Natural killer cell (primary cell): ENCODE measurements at regions not wholly inside any gene's neighbourhood (a gene's known extent, or its start where the extent isn't known, plus 50 kb on each side); places are given as distances from the start of the nearest gene placed in this dataset.
"Not testable (repeated sequence)": the region's sequence is repeated elsewhere in the genome, so short reads cannot be mapped to it uniquely, and the experiment has no call there.

Source experiments
- ATAC-seq, 3 donors: fragments of 150-1000 bp in 2 of 3; fragments of 200-7000 bp in 1 of 3; cut with Tn5 transposase; 1 replicate in 1 of 3; 2 replicates in 2 of 3; pipeline ENCODE4 v1.10.0; 2021; ENCODE audit warnings: mild to moderate bottlenecking in 2 of 3, moderate library complexity in 2 of 3
- DNase-seq, 2 donors: peaks; one replicate each; pipeline versions ENCODE4 v3.0.0 to v3.0.0-alpha.2; 2013 to 2021; ENCODE audit warnings: mixed read lengths in 1 of 2
- H3K27ac ChIP-seq: one replicate; pipeline ENCODE4 v1.5.1; 2013; ENCODE audit warnings: mild to moderate bottlenecking, low read length
- H3K27me3 ChIP-seq: one replicate; pipeline ENCODE4 v1.6.1; 2013; ENCODE audit warnings: low read length; ENCODE audit not compliant: control insufficient read depth, insufficient read depth
- H3K36me3 ChIP-seq: one replicate; pipeline ENCODE4 v1.6.1; 2013; ENCODE audit warnings: low read length; ENCODE audit not compliant: control insufficient read depth, insufficient read depth
- H3K4me1 ChIP-seq: one replicate; pipeline ENCODE4 v1.6.1; 2013; ENCODE audit warnings: low read length; ENCODE audit not compliant: control insufficient read depth, insufficient read depth
- H3K4me3 ChIP-seq: one replicate; pipeline ENCODE4 v1.5.1; 2013; ENCODE audit warnings: low read length
- H3K9me3 ChIP-seq: one replicate; pipeline ENCODE4 v1.6.1; 2013; ENCODE audit warnings: low read length; ENCODE audit not compliant: control insufficient read depth, insufficient read depth
- H3K27ac Mint-ChIP-seq, 2 donors: one replicate each; pipeline ENCODE4 v1.8.0; 2022; ENCODE audit warnings: mild to moderate bottlenecking in 2 of 2, mixed read lengths in 2 of 2, moderate library complexity in 1 of 2
- H3K27me3 Mint-ChIP-seq, 2 donors: one replicate each; pipeline ENCODE4 v1.8.0; 2022; ENCODE audit warnings: low read depth in 2 of 2, mixed read lengths in 2 of 2
- H3K36me3 Mint-ChIP-seq: one replicate; pipeline ENCODE4 v1.8.0; 2022; ENCODE audit warnings: mixed read lengths
- H3K4me1 Mint-ChIP-seq, 2 donors: one replicate each; pipeline ENCODE4 v1.8.0; 2022; ENCODE audit warnings: mixed read lengths in 2 of 2
- H3K4me3 Mint-ChIP-seq: one replicate; pipeline ENCODE4 v1.8.0; 2022; ENCODE audit warnings: mild to moderate bottlenecking, moderate library complexity, mixed read lengths
- H3K9me3 Mint-ChIP-seq, 2 donors: one replicate each; pipeline ENCODE4 v1.8.0; 2022; ENCODE audit warnings: mixed read lengths in 2 of 2
- WGBS: methylation state at CpG from one replicate; pipeline ENCODE4 v1.1.7; 2013; ENCODE audit warnings: missing lambda C conversion rate; ENCODE audit not compliant: insufficient coverage; 5-methylcytosine and 5-hydroxymethylcytosine counted together
- intact Hi-C: fragments of 100-400 bp; cut with micrococcal nuclease; formaldehyde crosslinking; loops from one replicate; pipeline ENCODE4 v1.14.2; 2022
- TF ChIP-seq, protein P1 (sequence below): fragments of 200-600 bp; IDR thresholded peaks from one replicate; pipeline ENCODE4 v1.8.0; 2022; ENCODE audit warnings: antibody characterized with exemption

DNA sequence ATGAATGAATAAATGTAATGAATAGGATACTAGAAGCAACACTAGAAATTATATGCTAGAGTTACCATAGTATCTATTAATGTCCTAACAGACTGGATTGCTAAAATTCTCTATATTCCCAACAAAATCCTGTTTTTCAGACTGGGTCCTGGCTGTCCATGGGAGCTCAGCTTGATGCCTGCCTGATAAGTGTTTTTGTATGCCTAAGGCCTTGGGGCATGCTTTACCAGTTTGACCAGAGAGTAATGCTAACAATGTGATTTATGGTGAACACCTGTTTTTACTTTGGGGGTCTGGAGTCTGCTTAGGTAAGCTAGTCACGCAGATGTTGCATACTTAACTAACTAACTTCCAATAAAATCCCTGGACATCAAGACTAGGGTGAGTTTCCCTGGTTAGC is 318.8 kb upstream of the DEPDC1 start:
- no peaks in the 10 kb centered on the region for H3K4me1 ChIP-seq
- no peaks in the 10 kb centered on the region for H3K36me3 ChIP-seq
- Mint-ChIP-seq H3K9me3 (peaks cover 10 to 13% of the 10 kb centered on the region in 2 donors), H3K4me3 (no peak overlapping the region), H3K27ac (no peak overlapping the region), H3K27me3 (no peaks in the 10 kb centered on the region), H3K4me1 (no peaks in the 10 kb centered on the region), H3K36me3 (no peaks in the 10 kb centered on the region)
- H3K4me3 ChIP-seq, result no peak overlapping the region
- no peak for ATAC-seq
- WGBS, result 100% methylated on average over 1 of the region's 1 CpG
- no peaks in the 10 kb centered on the region for H3K27me3 ChIP-seq
- no peak for DNase-seq
- H3K9me3 ChIP-seq, result peaks cover 3% of the 10 kb centered on the region
- H3K27ac ChIP-seq, result no peak overlapping the region
- intact Hi-C loops, result no loop called here
- TF ChIP-seq, protein P1, sequence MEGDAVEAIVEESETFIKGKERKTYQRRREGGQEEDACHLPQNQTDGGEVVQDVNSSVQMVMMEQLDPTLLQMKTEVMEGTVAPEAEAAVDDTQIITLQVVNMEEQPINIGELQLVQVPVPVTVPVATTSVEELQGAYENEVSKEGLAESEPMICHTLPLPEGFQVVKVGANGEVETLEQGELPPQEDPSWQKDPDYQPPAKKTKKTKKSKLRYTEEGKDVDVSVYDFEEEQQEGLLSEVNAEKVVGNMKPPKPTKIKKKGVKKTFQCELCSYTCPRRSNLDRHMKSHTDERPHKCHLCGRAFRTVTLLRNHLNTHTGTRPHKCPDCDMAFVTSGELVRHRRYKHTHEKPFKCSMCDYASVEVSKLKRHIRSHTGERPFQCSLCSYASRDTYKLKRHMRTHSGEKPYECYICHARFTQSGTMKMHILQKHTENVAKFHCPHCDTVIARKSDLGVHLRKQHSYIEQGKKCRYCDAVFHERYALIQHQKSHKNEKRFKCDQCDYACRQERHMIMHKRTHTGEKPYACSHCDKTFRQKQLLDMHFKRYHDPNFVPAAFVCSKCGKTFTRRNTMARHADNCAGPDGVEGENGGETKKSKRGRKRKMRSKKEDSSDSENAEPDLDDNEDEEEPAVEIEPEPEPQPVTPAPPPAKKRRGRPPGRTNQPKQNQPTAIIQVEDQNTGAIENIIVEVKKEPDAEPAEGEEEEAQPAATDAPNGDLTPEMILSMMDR, result no peak

GRCh38 chr1:68817505-68818210 is 320.8 kb upstream of the DEPDC1 start:
- ATAC-seq, DNase-seq, intact Hi-C loops, H3K36me3 ChIP-seq, H3K4me3 Mint-ChIP-seq, H3K27ac ChIP-seq, H3K4me3 ChIP-seq, H3K4me1 Mint-ChIP-seq, H3K27me3 ChIP-seq, H3K9me3 ChIP-seq, H3K27me3 Mint-ChIP-seq, H3K36me3 Mint-ChIP-seq, H3K4me1 ChIP-seq, H3K27ac Mint-ChIP-seq: not testable (repeated sequence)
- WGBS, result 96% methylated on average over 49 of the region's 49 CpGs
- H3K9me3 Mint-ChIP-seq, result peaks cover 10 to 11% of the 10 kb centered on the region in 2 donors

DNA sequence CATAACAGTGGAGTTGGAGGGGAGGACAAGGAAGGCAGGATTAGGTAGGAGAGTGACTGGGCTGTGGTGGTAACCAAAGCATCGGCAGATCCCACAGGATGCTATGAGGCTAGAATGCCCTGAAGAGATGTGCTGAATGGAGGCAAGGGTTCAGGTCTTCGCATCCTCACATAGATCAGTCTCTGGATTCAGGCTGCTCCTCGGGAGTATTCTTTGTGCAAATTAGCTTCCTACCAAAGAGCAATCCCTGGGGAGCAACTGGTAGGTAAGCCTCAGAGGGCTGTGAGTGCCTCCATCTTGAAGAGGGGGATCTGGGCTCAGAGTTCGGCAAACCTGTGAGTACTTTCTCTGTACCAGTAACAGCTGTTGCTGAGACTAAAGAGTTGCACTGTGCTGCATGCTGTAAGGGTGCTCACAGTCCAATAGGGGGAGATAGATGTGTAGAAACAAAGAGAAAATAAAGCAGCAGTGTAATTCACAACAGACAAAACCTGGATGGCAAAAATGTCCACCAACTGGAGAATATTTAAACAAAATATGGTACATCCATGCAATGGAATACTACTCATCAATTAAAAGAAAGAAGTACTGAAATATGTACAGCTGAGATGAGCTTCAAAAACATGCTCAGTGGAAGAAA is 322.4 kb upstream of the DEPDC1 start:
- no peaks in the 10 kb centered on the region for H3K36me3 ChIP-seq
- no peak overlapping the region for H3K27ac Mint-ChIP-seq
- H3K27me3 ChIP-seq, result no peaks in the 10 kb centered on the region

DNA sequence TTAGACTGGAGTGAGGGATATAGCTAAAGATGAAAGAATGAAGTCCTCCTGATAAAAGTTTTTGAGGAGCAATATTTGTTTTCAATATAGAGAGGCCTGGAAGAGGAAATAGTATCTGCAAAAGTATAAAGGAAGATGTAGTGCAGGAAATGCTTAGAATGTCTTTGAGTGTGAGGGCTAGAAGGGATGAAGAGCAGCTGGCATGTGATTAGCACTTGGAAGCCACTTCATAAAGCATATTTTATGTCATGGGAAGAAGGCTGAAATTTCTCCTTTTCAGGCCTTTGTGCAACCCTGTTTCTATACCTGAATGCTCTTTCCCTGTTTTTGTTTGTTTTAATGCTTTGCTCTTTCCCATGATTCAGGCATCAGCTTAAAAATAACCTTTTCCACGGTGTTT is 323.3 kb upstream of the DEPDC1 start:
- ATAC-seq, result no peak
- Histone ChIP-seq H3K36me3 (no peaks in the 10 kb centered on the region), H3K9me3 (peaks cover 3% of the 10 kb centered on the region), H3K4me3 (no peak overlapping the region), H3K27me3 (no peaks in the 10 kb centered on the region), H3K27ac (no peak overlapping the region), H3K4me1 (no peaks in the 10 kb centered on the region)
- intact Hi-C loops, result no loop called here
- DNase-seq, result no peak
- TF ChIP-seq, protein P1, result no peak
- Mint-ChIP-seq H3K27ac (no peak overlapping the region), H3K4me3 (no peak overlapping the region), H3K9me3 (peaks cover 3 to 13% of the 10 kb centered on the region in 2 donors), H3K36me3 (no peaks in the 10 kb centered on the region), H3K27me3 (no peaks in the 10 kb centered on the region), H3K4me1 (no peaks in the 10 kb centered on the region)
- 85% methylated on average over 1 of the region's 1 CpG for WGBS

More for the DNA sequence above, 322.4 kb upstream of the DEPDC1 start:
- Mint-ChIP-seq H3K36me3 (no peaks in the 10 kb centered on the region), H3K9me3 (peaks cover 6 to 17% of the 10 kb centered on the region in 2 donors), H3K4me1 (no peaks in the 10 kb centered on the region), H3K27me3 (no peaks in the 10 kb centered on the region), H3K4me3 (no peak overlapping the region)
- DNase-seq, result no peak
- Histone ChIP-seq H3K27ac (no peak overlapping the region), H3K4me3 (no peak overlapping the region), H3K4me1 (no peaks in the 10 kb centered on the region), H3K9me3 (peaks cover 3% of the 10 kb centered on the region)
- intact Hi-C loops, result no loop called here
- ATAC-seq, result no peak
- WGBS, result 89% methylated on average over 4 of the region's 4 CpGs
- TF ChIP-seq, protein P1, result no peak
